IMR-90 (cell line): ENCODE measurements at regions not wholly inside any gene's neighbourhood (a gene's known extent, or its start where the extent isn't known, plus 50 kb on each side); places are given as distances from the start of the nearest gene placed in this dataset.

Source experiments
- ATAC-seq: fragments of 200-7000 bp; cut with Tn5 transposase; 2 replicates; pipeline ENCODE4 v1.9.1; 2020; ENCODE audit warnings: low read depth, mild to moderate bottlenecking, moderate library complexity
- BruUV-seq: library from RNA; stranded (reverse); fragments of 400-500 nt; replicated peaks from 2 replicates; lab custom pipeline; 2021; lab: Mats Ljungman, UMichigan
- CTCF ChIA-PET: fragments of 300-600 bp; formaldehyde crosslinking; extraction: SDS; loops from one replicate; lab custom pipeline; 2021; ENCODE audit warnings: antibody characterized with exemption; lab: Yijun Ruan, JAX
- POLR2A ChIA-PET: fragments of 300-600 bp; sonication (Branson Sonifier 250); formaldehyde crosslinking; loops from one replicate; lab custom pipeline; 2022; ENCODE audit warnings: antibody characterized with exemption; ENCODE audit not compliant: unreplicated experiment; lab: Charles Lee
- DNase-seq: peaks from one replicate; pipeline ENCODE4 v3.0.0; 2013
- H2AFZ ChIP-seq: replicated peaks from 2 replicates; pipeline ENCODE3; 2013; ENCODE audit warnings: low read length, mild to moderate bottlenecking; ENCODE audit not compliant: poor library complexity
- H2AK5ac ChIP-seq: 2 replicates; pipeline ENCODE4 v1.6.1; 2013; ENCODE audit warnings: low read depth, low read length, inconsistent platforms
- H2AK9ac ChIP-seq: replicated peaks from 2 replicates; pipeline ENCODE3; 2013; ENCODE audit warnings: mild to moderate bottlenecking, low read depth, low read length, moderate library complexity; ENCODE audit not compliant: poor library complexity
- H2BK120ac ChIP-seq: 2 replicates; pipeline ENCODE4 v1.6.1; 2013; ENCODE audit warnings: low read depth, low read length, inconsistent platforms
- H2BK15ac ChIP-seq: 3 replicates; pipeline ENCODE4 v1.6.1; 2013; ENCODE audit warnings: low read depth, low read length, inconsistent platforms
- H2BK20ac ChIP-seq: 2 replicates; pipeline ENCODE4 v1.6.1; 2013; ENCODE audit warnings: low read depth, mild to moderate bottlenecking, inconsistent platforms, low read length, moderate library complexity
- H2BK5ac ChIP-seq: 2 replicates; pipeline ENCODE4 v1.6.1; 2013; ENCODE audit warnings: mild to moderate bottlenecking, low read depth, low read length, inconsistent platforms; ENCODE audit not compliant: poor library complexity, severe bottlenecking
- H3K14ac ChIP-seq: replicated peaks from 2 replicates; pipeline ENCODE4 v1.6.1; 2013; ENCODE audit warnings: low read depth, low read length, inconsistent platforms
- H3K18ac ChIP-seq: 2 replicates; pipeline ENCODE4 v1.6.1; 2013; ENCODE audit warnings: low read depth, low read length, control low read depth
- H3K23ac ChIP-seq: 2 replicates; pipeline ENCODE4 v1.6.1; 2013; ENCODE audit warnings: low read depth, low read length, inconsistent platforms
- H3K27ac ChIP-seq: 2 replicates; pipeline ENCODE4 v1.5.1; 2013; ENCODE audit warnings: mild to moderate bottlenecking, control low read depth, low read length; ENCODE audit not compliant: insufficient read depth
- H3K27me3 ChIP-seq: 2 replicates; pipeline ENCODE4 v1.6.1; 2013; ENCODE audit warnings: low read length; ENCODE audit not compliant: control insufficient read depth, insufficient read depth
- H3K36me3 ChIP-seq: 2 replicates; pipeline ENCODE4 v1.6.1; 2013; ENCODE audit warnings: low read length, mixed read lengths; ENCODE audit not compliant: control insufficient read depth, insufficient read depth
- H3K4ac ChIP-seq: 2 replicates; pipeline ENCODE4 v1.6.1; 2013; ENCODE audit warnings: low read depth, low read length, inconsistent platforms
- H3K4me1 ChIP-seq: 2 replicates; pipeline ENCODE4 v1.6.1; 2013; ENCODE audit warnings: low read length, mixed read lengths; ENCODE audit not compliant: control insufficient read depth, insufficient read depth
- H3K4me2 ChIP-seq: 2 replicates; pipeline ENCODE4 v1.6.1; 2013; ENCODE audit warnings: low read depth, mild to moderate bottlenecking, control low read depth, low read length, moderate library complexity
- H3K4me3 ChIP-seq: 2 replicates; pipeline ENCODE4 v1.5.1; 2013; ENCODE audit warnings: low read depth, mild to moderate bottlenecking, control low read depth, low read length, moderate library complexity; ENCODE audit not compliant: insufficient read depth
- H3K56ac ChIP-seq: 2 replicates; pipeline ENCODE4 v1.6.1; 2013; ENCODE audit warnings: low read length, inconsistent platforms; ENCODE audit not compliant: insufficient read depth; ENCODE audit errors: extremely low read depth
- H3K79me1 ChIP-seq, 2 experiments: 2 replicates each; pipeline ENCODE4 v1.6.1; 2013; ENCODE audit warnings: low read length in 2 of 2, inconsistent platforms in 1 of 2, low read depth in 1 of 2
- H3K9ac ChIP-seq: 2 replicates; pipeline ENCODE4 v1.6.1; 2013; ENCODE audit warnings: low read depth, low read length, control low read depth
- H3K9me1 ChIP-seq: 2 replicates; pipeline ENCODE4 v1.6.1; 2013; ENCODE audit warnings: low read length, inconsistent platforms; ENCODE audit not compliant: insufficient read depth
- H3K9me3 ChIP-seq: 2 replicates; pipeline ENCODE4 v1.6.1; 2013; ENCODE audit warnings: low read length; ENCODE audit not compliant: control insufficient read depth, insufficient read depth
- H4K20me1 ChIP-seq: 2 replicates; pipeline ENCODE4 v1.6.1; 2013; ENCODE audit warnings: low read length, inconsistent platforms; ENCODE audit not compliant: insufficient read depth
- H4K5ac ChIP-seq: 2 replicates; pipeline ENCODE4 v1.6.1; 2013; ENCODE audit warnings: mild to moderate bottlenecking, low read depth, low read length, control low read depth
- H4K8ac ChIP-seq, 2 experiments: 2 replicates each; pipeline ENCODE4 v1.6.1; 2013; ENCODE audit warnings: low read depth in 2 of 2, low read length in 2 of 2, control low read depth in 1 of 2, inconsistent platforms in 1 of 2
- H4K91ac ChIP-seq: 2 replicates; pipeline ENCODE4 v1.6.1; 2013; ENCODE audit warnings: low read depth, low read length, inconsistent platforms; ENCODE audit not compliant: insufficient read depth
- BHLHE40 ChIP-seq: fragments of 150-350 bp; IDR thresholded peaks from 2 replicates; pipeline ENCODE4 v1.6.1; 2016; ENCODE audit warnings: mild to moderate bottlenecking, low read depth, low read length
- CEBPB ChIP-seq: IDR thresholded peaks from 2 replicates; pipeline ENCODE4 v1.6.1; 2012; ENCODE audit warnings: low read depth, low read length, improper control_type of control experiment
- CHD1 ChIP-seq: IDR thresholded peaks from 2 replicates; pipeline ENCODE4 v1.6.1; 2012; ENCODE audit warnings: low read depth, low read length, improper control_type of control experiment
- CTCF ChIP-seq: conservative IDR thresholded peaks from 2 replicates; pipeline ENCODE4 v1.5.1; 2012; ENCODE audit warnings: mild to moderate bottlenecking, low read depth, low read length, improper control_type of control experiment
- ELK1 ChIP-seq: fragments of 150-350 bp; IDR thresholded peaks from 2 replicates; pipeline ENCODE4 v1.6.1; 2016; ENCODE audit warnings: low read depth, mild to moderate bottlenecking, low read length, moderate library complexity, borderline replicate concordance
- FOS ChIP-seq: fragments of 150-350 bp; IDR thresholded peaks from 2 replicates; pipeline ENCODE4 v1.6.1; 2016; ENCODE audit warnings: low read depth, low read length
- MAFK ChIP-seq: IDR thresholded peaks from 2 replicates; pipeline ENCODE4 v1.6.1; 2012; ENCODE audit warnings: low read depth, low read length, improper control_type of control experiment
- MAZ ChIP-seq: IDR thresholded peaks from 2 replicates; pipeline ENCODE4 v1.6.1; 2012; ENCODE audit warnings: low read depth, mild to moderate bottlenecking, low read length, improper control_type of control experiment, moderate library complexity, borderline replicate concordance
- NFE2L2 ChIP-seq: fragments of 150-350 bp; IDR thresholded peaks from 2 replicates; pipeline ENCODE4 v1.6.1; 2016; ENCODE audit warnings: low read depth, mild to moderate bottlenecking, low read length
- POLR2A ChIP-seq: IDR thresholded peaks from 2 replicates; pipeline ENCODE4 v1.6.1; 2012; ENCODE audit warnings: mild to moderate bottlenecking, low read depth, low read length
- RAD21 ChIP-seq: IDR thresholded peaks from 2 replicates; pipeline ENCODE4 v1.6.1; 2012; ENCODE audit warnings: low read length, improper control_type of control experiment
- RCOR1 ChIP-seq: IDR thresholded peaks from 2 replicates; pipeline ENCODE4 v1.6.1; 2012; ENCODE audit warnings: mild to moderate bottlenecking, low read length, improper control_type of control experiment; ENCODE audit not compliant: insufficient replicate concordance
- RFX5 ChIP-seq: IDR thresholded peaks from 2 replicates; pipeline ENCODE4 v1.8.0; 2012; ENCODE audit warnings: low read depth, mild to moderate bottlenecking, low read length, moderate library complexity
- SMC3 ChIP-seq: fragments of 150-350 bp; IDR thresholded peaks from 2 replicates; pipeline ENCODE4 v1.6.1; 2016; ENCODE audit warnings: low read depth, mild to moderate bottlenecking, antibody characterized with exemption, low read length, moderate library complexity
- WGBS, 2 experiments: methylation state at CpG; one replicate each; pipeline versions ENCODE4 v1.1.5 to v1.1.7; 2013; ENCODE audit warnings: missing lambda C conversion rate in 2 of 2; ENCODE audit not compliant: insufficient read length in 1 of 2; ENCODE audit errors: extremely low coverage in 2 of 2; 5-methylcytosine and 5-hydroxymethylcytosine counted together
- dilution Hi-C: fragments of 300-500 bp; cut with HindIII; formaldehyde crosslinking; loops from one replicate; pipeline ENCODE4 v1.14.3; 2018; ENCODE audit warnings: low sequenced_read_pairs; ENCODE audit not compliant: unreplicated experiment
- in situ Hi-C: fragments of 300-500 bp; cut with MboI; formaldehyde crosslinking; loops from 3 replicates; pipeline ENCODE4 v1.14.3; 2019; ENCODE audit warnings: low sequenced_read_pairs, inconsistent platforms, mixed read lengths
- intact Hi-C: fragments of 100-400 bp; cut with micrococcal nuclease; formaldehyde crosslinking; loops from 2 replicates; pipeline ENCODE4 v1.10.0; 2022

- peak overlapping the region; percentile 67 for H2AFZ ChIP-seq
- peak overlapping the region; percentile 78 for H2BK120ac ChIP-seq
- no peak overlapping the region for H2AK9ac ChIP-seq
- in situ Hi-C loops = no loop called here
- ATAC-seq = 0 out of 2 replicates have a peak, but pooled peaks have one; percentile 17
- H3K4me1 ChIP-seq = peaks cover 2% of the 10 kb centered on the region
- peak overlapping the region; percentile 82; the same call in 1 of the 2 replicates for H3K18ac ChIP-seq
- H3K23ac ChIP-seq = no peak overlapping the region; the same call in 1 of the 2 replicates
- dilution Hi-C loops = no loop called here
- H3K36me3 ChIP-seq = no peaks in the 10 kb centered on the region
- no peaks in the 10 kb centered on the region for H4K20me1 ChIP-seq
- peak; percentile 12 for DNase-seq
- H2BK20ac ChIP-seq = peak overlapping the region; percentile 33
- H3K4ac ChIP-seq = peak overlapping the region; percentile 45; the same call in 1 of the 2 replicates
- no peak overlapping the region for H4K5ac ChIP-seq
- H3K9me1 ChIP-seq = peaks cover 3% of the 10 kb centered on the region; the same call in 1 of the 2 replicates
- H3K9ac ChIP-seq = no peak overlapping the region
- H2AK5ac ChIP-seq = peak overlapping the region; percentile 40
- BruUV-seq = no TSS peak
- no peak overlapping the region for H3K4me2 ChIP-seq
- WGBS, 2 experiments = 86% methylated on average over 6 of the region's 10 CpGs; no CpG with 5 or more reads in 1 of the 2 experiments
- CTCF ChIA-PET = interaction anchor here (0.5 to 0.6 kb wide), 2 partner anchors 32 to 1140 kb away, joined by 3 read pairs; no protein-coding TSS in a partner anchor
- H2BK15ac ChIP-seq = peak overlapping the region; percentile 20; the same call in 1 of the 3 replicates
- no peak overlapping the region for H3K4me3 ChIP-seq
- no peak overlapping the region for H3K27ac ChIP-seq
- POLR2A ChIA-PET = no interaction called here
- H2BK5ac ChIP-seq = no peak overlapping the region
- peak overlapping the region; percentile 36; the same call in 1 of the 2 replicates for H4K91ac ChIP-seq
- no peak overlapping the region for H4K8ac ChIP-seq
- no peaks in the 10 kb centered on the region; the same call in 1 of the 2 replicates for H3K9me3 ChIP-seq
- no peaks in the 10 kb centered on the region for H3K27me3 ChIP-seq
- intact Hi-C loops = no loop called here
- no peaks in the 10 kb centered on the region for H3K79me1 ChIP-seq
- no peak overlapping the region for H3K56ac ChIP-seq
- peak overlapping the region; percentile 64; the same call in 1 of the 2 replicates for H3K14ac ChIP-seq
- no peak for TF ChIP-seq FOS
- TF ChIP-seq MAZ = no peak
- no peak for TF ChIP-seq CEBPB
- TF ChIP-seq MAFK = no peak
- no peak for TF ChIP-seq NFE2L2
- no peak for TF ChIP-seq POLR2A
- TF ChIP-seq CHD1 = no peak
- no peak for TF ChIP-seq RAD21
- no peak for TF ChIP-seq ELK1
- no peak for TF ChIP-seq RCOR1
- TF ChIP-seq SMC3 = no peak
- no peak for TF ChIP-seq BHLHE40
- no peak for TF ChIP-seq RFX5
- TF ChIP-seq CTCF = no peak
Observed at GRCh38 chr5:56669534-56670483, 145.5 kb upstream of the MAP3K1 start.
